ENCODE measurements at regions not wholly inside any gene's neighbourhood (a gene's known extent, or its start where the extent isn't known, plus 50 kb on each side); places are given as distances from the start of the nearest gene placed in this dataset.

- no peaks in the 10 kb centered on the region for H3K4me1 ChIP-seq
- no peak overlapping the region for H3K4me3 ChIP-seq
- TF ChIP-seq CTCF (IDR thresholded peaks at IDR 0.05) (no peak), POLR2A (IDR thresholded peaks at IDR 0.05) (no peak)
- no peaks in the 10 kb centered on the region for H3K9me3 ChIP-seq
- H3K36me3 ChIP-seq = no peaks in the 10 kb centered on the region
- DNase-seq = no peak
- no peak overlapping the region for H3K27ac ChIP-seq
- H3K27me3 ChIP-seq = no peaks in the 10 kb centered on the region
Measured at GRCh38 chr9:71487061-71487460, 281.3 kb downstream of the CEMIP2 start.

- Histone ChIP-seq H3K4me1 (no peaks in the 10 kb centered on the region), H3K36me3 (no peaks in the 10 kb centered on the region), H3K27ac (no peak overlapping the region), H3K9me3 (no peaks in the 10 kb centered on the region), H3K27me3 (no peaks in the 10 kb centered on the region), H3K4me3 (no peak overlapping the region)
- TF ChIP-seq POLR2A (IDR thresholded peaks at IDR 0.05) (no peak), CTCF (IDR thresholded peaks at IDR 0.05) (no peak)
- DNase-seq = no peak
Measured at GRCh38 chr9:71485326-71485725, 283.0 kb downstream of the CEMIP2 start.

GRCh38 chr9:71483436-71483835, 284.9 kb downstream of the CEMIP2 start:
- DNase-seq = no peak
- no peak for TF ChIP-seq POLR2A (IDR thresholded peaks at IDR 0.05)
- no peak for TF ChIP-seq CTCF (IDR thresholded peaks at IDR 0.05)
- Histone ChIP-seq H3K4me1 (no peaks in the 10 kb centered on the region), H3K36me3 (no peaks in the 10 kb centered on the region), H3K27me3 (no peaks in the 10 kb centered on the region), H3K27ac (no peak overlapping the region), H3K9me3 (no peaks in the 10 kb centered on the region), H3K4me3 (no peak overlapping the region)

- no peak for TF ChIP-seq CTCF (IDR thresholded peaks at IDR 0.05)
- no peak for TF ChIP-seq POLR2A (IDR thresholded peaks at IDR 0.05)
- H3K27me3 ChIP-seq = no peaks in the 10 kb centered on the region
- no peak overlapping the region for H3K27ac ChIP-seq
- H3K36me3 ChIP-seq = no peaks in the 10 kb centered on the region
- no peak for DNase-seq
- no peaks in the 10 kb centered on the region for H3K9me3 ChIP-seq
- no peak overlapping the region for H3K4me3 ChIP-seq
- no peaks in the 10 kb centered on the region for H3K4me1 ChIP-seq
Measured at GRCh38 chr9:71479621-71480020, 288.7 kb downstream of the CEMIP2 start.

GRCh38 chr9:71472400-71472799, 295.9 kb downstream of the CEMIP2 start:
- Histone ChIP-seq H3K27me3 (no peaks in the 10 kb centered on the region), H3K36me3 (no peaks in the 10 kb centered on the region), H3K27ac (no peak overlapping the region), H3K4me1 (no peaks in the 10 kb centered on the region), H3K9me3 (no peaks in the 10 kb centered on the region), H3K4me3 (no peak overlapping the region)
- TF ChIP-seq CTCF (IDR thresholded peaks at IDR 0.05) = no peak
- DNase-seq = no peak

GRCh38 chr9:71465392-71465791, 302.9 kb downstream of the CEMIP2 start:
- H3K27me3 ChIP-seq = no peaks in the 10 kb centered on the region
- DNase-seq = no peak
- H3K36me3 ChIP-seq = no peaks in the 10 kb centered on the region
- no peak overlapping the region for H3K27ac ChIP-seq
- TF ChIP-seq POLR2A (IDR thresholded peaks at IDR 0.05) (no peak), CTCF (IDR thresholded peaks at IDR 0.05) (no peak)
- H3K4me1 ChIP-seq = no peaks in the 10 kb centered on the region
- no peak overlapping the region for H3K4me3 ChIP-seq
- no peaks in the 10 kb centered on the region for H3K9me3 ChIP-seq

Measured in Peyer's patch (tissue), 4 donors.